SK-N-SH treated with all-trans-retinoic acid at 6 μM for 48 hours (cell line): ENCODE measurements at regions not wholly inside any gene's neighbourhood (a gene's known extent, or its start where the extent isn't known, plus 50 kb on each side); places are given as distances from the start of the nearest gene placed in this dataset.

ENCODE experiments used
- ATAC-seq: fragments of 200-7000 bp; cut with Tn5 transposase; 3 replicates; pipeline ENCODE4 v1.9.1; 2020; ENCODE audit warnings: mild to moderate bottlenecking, moderate library complexity
- ARNTL ChIP-seq: fragments of 450-650 bp; formaldehyde crosslinking; IDR thresholded peaks from 2 replicates; pipeline ENCODE4 v1.5.0; 2020; ENCODE audit warnings: low read depth, mild to moderate bottlenecking, moderate library complexity, borderline replicate concordance
- BACH2 ChIP-seq: fragments of 250-450 bp; sonication (Bioruptor Pico); IDR thresholded peaks from 2 replicates; pipeline ENCODE4 v1.9.0; 2021; ENCODE audit warnings: mild to moderate bottlenecking, borderline replicate concordance
- GLIS3 ChIP-seq: fragments of 250-450 bp; sonication (Bioruptor Pico); IDR thresholded peaks from 2 replicates; pipeline ENCODE4 v1.5.0; 2020; ENCODE audit warnings: mild to moderate bottlenecking, moderate library complexity
- ISL1 ChIP-seq: fragments of 250-450 bp; sonication (Bioruptor Pico); IDR thresholded peaks from 2 replicates; pipeline ENCODE4 v2.1.2; 2022; ENCODE audit warnings: mild to moderate bottlenecking, moderate library complexity
- OSR1 ChIP-seq: fragments of 250-450 bp; sonication (Bioruptor Pico); IDR thresholded peaks from 2 replicates; pipeline ENCODE4 v1.8.0; 2022; ENCODE audit warnings: moderate library complexity, mild to moderate bottlenecking, inconsistent platforms
- PPARA ChIP-seq: fragments of 250-450 bp; sonication (Bioruptor Pico); IDR thresholded peaks from 2 replicates; pipeline ENCODE4 v1.5.0; 2020; ENCODE audit warnings: mild to moderate bottlenecking, borderline replicate concordance
- RARB ChIP-seq: fragments of 250-450 bp; sonication (Bioruptor Pico); IDR thresholded peaks from 2 replicates; pipeline ENCODE4 v1.8.0; 2021; ENCODE audit warnings: mild to moderate bottlenecking, moderate library complexity
- TOX ChIP-seq: fragments of 250-450 bp; sonication (Bioruptor Pico); IDR thresholded peaks from 2 replicates; pipeline ENCODE4 v1.8.0; 2021; ENCODE audit warnings: mild to moderate bottlenecking, moderate library complexity, borderline replicate concordance
- ZFP3 ChIP-seq: fragments of 250-450 bp; sonication (Bioruptor Pico); IDR thresholded peaks from 2 replicates; pipeline ENCODE4 v1.5.0; 2020; ENCODE audit warnings: mild to moderate bottlenecking, moderate library complexity
- ZNF565 ChIP-seq: fragments of 450-650 bp; formaldehyde crosslinking; conservative IDR thresholded peaks from 2 replicates; pipeline ENCODE4 v1.5.0; 2020; ENCODE audit warnings: low read depth, mild to moderate bottlenecking, moderate library complexity
- ZNF70 ChIP-seq: fragments of 450-650 bp; formaldehyde crosslinking; IDR thresholded peaks from 2 replicates; pipeline ENCODE4 v1.5.0; 2020; ENCODE audit warnings: mild to moderate bottlenecking, moderate library complexity
- ZNF8 ChIP-seq: fragments of 450-650 bp; formaldehyde crosslinking; IDR thresholded peaks from 2 replicates; pipeline ENCODE4 v1.5.0; 2020; ENCODE audit warnings: mild to moderate bottlenecking, moderate library complexity
- TF ChIP-seq, protein P1 (sequence below): fragments of 250-450 bp; sonication (Bioruptor Pico); IDR thresholded peaks from 2 replicates; pipeline ENCODE4 v1.5.1; 2021; ENCODE audit warnings: mild to moderate bottlenecking, moderate library complexity
- TF ChIP-seq, protein P2 (sequence below): fragments of 250-450 bp; sonication (Bioruptor Pico); IDR thresholded peaks from 2 replicates; pipeline ENCODE4 v1.8.0; 2021; ENCODE audit warnings: low read depth, mild to moderate bottlenecking, moderate library complexity, borderline replicate concordance
- TF ChIP-seq, protein P3 (sequence below): fragments of 250-450 bp; sonication (Bioruptor Pico); IDR thresholded peaks from 2 replicates; pipeline ENCODE4 v1.5.0; 2020; ENCODE audit warnings: mild to moderate bottlenecking, moderate library complexity
- TF ChIP-seq, protein P4 (sequence below): fragments of 250-450 bp; sonication (Bioruptor Pico); IDR thresholded peaks from 2 replicates; pipeline ENCODE4 v1.5.1; 2020; ENCODE audit warnings: low read depth, mild to moderate bottlenecking, moderate library complexity

DNA sequence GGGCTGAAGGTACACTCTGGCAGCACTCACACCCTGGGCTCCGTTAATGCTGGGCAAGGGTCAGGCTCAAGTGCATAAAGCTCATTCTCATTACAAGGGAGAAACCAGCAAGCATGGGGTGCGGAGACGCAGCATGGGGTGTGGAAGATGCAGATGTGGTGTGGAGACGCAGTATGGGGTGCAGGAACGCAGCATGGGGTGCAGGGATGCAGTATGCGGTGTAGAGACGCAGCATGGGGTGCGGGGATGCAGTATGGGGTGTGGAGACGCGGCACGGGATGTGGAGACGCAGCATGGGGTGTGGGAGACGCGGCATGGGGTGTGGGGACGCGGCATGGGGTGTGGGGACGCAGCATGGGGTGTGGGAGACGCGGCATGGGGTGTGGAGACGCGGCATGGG, 390.7 kb downstream of the NPHP4 start:
- TF ChIP-seq RARB = no peak
- TF ChIP-seq ISL1 = no peak
- TF ChIP-seq, protein P1, sequence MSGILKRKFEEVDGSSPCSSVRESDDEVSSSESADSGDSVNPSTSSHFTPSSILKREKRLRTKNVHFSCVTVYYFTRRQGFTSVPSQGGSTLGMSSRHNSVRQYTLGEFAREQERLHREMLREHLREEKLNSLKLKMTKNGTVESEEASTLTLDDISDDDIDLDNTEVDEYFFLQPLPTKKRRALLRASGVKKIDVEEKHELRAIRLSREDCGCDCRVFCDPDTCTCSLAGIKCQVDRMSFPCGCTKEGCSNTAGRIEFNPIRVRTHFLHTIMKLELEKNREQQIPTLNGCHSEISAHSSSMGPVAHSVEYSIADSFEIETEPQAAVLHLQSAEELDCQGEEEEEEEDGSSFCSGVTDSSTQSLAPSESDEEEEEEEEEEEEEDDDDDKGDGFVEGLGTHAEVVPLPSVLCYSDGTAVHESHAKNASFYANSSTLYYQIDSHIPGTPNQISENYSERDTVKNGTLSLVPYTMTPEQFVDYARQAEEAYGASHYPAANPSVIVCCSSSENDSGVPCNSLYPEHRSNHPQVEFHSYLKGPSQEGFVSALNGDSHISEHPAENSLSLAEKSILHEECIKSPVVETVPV (CRISPR knock-in tag) = no peak
- no peak for TF ChIP-seq ZNF70 (CRISPR knock-in tag)
- TF ChIP-seq TOX = no peak
- no peak for TF ChIP-seq ZFP3 (CRISPR knock-in tag)
- no peak for ATAC-seq

DNA sequence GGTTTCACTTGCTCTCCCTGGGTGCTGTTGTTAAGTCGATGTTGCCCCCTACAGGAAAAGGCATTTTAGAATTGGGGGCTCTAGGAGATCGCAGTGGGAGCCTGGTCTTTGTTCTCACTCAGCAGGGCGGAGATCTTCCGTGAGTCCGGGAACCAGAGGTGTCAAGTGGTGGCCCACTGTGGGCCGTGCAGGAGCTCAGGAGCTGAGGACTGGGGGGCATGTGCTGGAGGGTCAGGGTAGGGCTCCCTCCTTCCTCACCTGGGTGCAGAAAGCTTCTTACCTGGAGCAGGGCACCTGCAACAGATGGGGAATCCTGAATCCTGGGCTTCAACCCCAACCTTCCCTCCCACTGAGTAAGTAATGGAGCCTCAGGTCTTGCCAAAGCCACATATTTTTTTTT, 392.7 kb downstream of the NPHP4 start:
- TF ChIP-seq, protein P1 (CRISPR knock-in tag) = no peak
- TF ChIP-seq ARNTL (CRISPR knock-in tag) (no peak), RARB (no peak), PPARA (CRISPR knock-in tag) (no peak), ZNF8 (no peak), ZFP3 (CRISPR knock-in tag) (no peak), TOX (no peak)
- TF ChIP-seq, protein P2, sequence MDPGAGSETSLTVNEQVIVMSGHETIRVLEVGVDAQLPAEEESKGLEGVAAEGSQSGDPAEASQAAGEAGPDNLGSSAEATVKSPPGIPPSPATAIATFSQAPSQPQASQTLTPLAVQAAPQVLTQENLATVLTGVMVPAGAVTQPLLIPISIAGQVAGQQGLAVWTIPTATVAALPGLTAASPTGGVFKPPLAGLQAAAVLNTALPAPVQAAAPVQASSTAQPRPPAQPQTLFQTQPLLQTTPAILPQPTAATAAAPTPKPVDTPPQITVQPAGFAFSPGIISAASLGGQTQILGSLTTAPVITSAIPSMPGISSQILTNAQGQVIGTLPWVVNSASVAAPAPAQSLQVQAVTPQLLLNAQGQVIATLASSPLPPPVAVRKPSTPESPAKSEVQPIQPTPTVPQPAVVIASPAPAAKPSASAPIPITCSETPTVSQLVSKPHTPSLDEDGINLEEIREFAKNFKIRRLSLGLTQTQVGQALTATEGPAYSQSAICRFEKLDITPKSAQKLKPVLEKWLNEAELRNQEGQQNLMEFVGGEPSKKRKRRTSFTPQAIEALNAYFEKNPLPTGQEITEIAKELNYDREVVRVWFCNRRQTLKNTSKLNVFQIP (CRISPR knock-in tag) = no peak
- no peak for ATAC-seq

DNA sequence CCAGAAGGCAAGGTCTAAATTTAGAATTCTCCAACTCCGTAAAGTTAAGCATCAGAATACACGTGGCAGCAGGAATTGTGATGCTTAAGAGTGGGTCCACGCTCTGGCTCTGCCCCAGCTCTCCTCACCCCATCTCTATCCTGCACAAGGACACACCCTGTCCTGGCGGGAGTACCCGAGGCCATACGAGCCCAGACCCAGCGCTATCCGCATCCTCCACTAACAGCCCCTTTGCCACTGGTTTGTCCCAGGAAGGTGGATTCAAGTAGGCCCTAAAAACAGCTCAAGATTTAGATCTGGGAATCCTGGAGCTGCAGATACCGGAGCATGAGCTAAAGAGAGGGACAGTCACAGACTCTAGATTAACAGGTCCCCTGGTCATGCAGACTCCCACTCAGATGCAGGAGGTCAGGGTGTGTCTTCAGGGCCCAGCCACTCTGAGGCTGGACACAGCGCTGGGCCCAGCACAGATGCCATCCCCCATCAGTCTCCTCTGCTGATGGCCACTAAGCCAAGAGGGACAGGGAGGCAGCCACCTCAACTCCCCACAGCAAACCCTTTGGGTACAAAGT, 393.3 kb downstream of the NPHP4 start:
- ATAC-seq = no peak
- no peak for TF ChIP-seq ZNF70 (CRISPR knock-in tag)

DNA sequence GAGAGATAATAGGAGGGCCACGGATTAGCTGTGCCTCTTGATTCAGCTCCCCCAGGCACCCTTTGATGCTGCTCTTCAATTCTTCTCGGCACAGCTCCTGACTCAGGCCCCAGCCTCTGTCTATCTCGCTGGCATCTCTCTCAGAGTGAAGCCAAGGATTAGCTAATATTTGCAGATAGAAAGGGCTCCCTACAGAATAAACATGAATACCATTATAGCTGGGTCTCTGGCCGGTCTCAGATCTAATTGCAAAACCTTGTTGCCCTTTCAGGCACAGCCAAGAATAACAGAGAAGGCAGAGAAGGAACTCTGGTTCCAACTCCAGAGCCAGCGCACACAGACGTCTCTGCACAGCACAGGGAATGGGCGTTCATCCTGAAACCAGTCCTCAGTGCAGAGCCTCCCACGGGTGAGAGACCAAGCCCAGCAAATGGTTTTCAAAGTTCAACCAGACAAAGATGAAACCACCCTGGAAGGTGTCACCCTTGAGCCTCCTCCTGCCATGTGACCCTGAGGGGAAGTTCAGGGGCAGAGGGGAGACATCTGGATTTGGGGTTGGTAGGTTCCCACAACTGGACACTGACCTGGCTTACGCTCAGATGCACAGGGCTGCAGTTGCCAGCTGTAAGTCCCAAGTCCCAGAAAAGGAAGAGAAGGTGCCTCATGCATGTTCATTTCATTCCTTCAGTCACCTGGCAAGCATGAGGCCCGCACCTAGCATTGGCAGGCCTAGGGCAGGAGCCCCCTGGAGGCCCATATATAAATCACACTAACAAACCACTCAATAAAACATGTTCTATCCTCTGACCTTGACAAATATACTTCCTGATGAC, 394.0 kb downstream of the NPHP4 start:
- ATAC-seq = no peak
- TF ChIP-seq, protein P3, sequence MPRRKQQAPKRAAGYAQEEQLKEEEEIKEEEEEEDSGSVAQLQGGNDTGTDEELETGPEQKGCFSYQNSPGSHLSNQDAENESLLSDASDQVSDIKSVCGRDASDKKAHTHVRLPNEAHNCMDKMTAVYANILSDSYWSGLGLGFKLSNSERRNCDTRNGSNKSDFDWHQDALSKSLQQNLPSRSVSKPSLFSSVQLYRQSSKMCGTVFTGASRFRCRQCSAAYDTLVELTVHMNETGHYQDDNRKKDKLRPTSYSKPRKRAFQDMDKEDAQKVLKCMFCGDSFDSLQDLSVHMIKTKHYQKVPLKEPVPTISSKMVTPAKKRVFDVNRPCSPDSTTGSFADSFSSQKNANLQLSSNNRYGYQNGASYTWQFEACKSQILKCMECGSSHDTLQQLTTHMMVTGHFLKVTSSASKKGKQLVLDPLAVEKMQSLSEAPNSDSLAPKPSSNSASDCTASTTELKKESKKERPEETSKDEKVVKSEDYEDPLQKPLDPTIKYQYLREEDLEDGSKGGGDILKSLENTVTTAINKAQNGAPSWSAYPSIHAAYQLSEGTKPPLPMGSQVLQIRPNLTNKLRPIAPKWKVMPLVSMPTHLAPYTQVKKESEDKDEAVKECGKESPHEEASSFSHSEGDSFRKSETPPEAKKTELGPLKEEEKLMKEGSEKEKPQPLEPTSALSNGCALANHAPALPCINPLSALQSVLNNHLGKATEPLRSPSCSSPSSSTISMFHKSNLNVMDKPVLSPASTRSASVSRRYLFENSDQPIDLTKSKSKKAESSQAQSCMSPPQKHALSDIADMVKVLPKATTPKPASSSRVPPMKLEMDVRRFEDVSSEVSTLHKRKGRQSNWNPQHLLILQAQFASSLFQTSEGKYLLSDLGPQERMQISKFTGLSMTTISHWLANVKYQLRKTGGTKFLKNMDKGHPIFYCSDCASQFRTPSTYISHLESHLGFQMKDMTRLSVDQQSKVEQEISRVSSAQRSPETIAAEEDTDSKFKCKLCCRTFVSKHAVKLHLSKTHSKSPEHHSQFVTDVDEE (CRISPR knock-in tag) = no peak
- no peak for TF ChIP-seq BACH2
- no peak for TF ChIP-seq TOX
- TF ChIP-seq, protein P1 (CRISPR knock-in tag) = no peak
- TF ChIP-seq ZFP3 (CRISPR knock-in tag) = no peak
- TF ChIP-seq GLIS3 (CRISPR knock-in tag) = no peak
- TF ChIP-seq, protein P4, sequence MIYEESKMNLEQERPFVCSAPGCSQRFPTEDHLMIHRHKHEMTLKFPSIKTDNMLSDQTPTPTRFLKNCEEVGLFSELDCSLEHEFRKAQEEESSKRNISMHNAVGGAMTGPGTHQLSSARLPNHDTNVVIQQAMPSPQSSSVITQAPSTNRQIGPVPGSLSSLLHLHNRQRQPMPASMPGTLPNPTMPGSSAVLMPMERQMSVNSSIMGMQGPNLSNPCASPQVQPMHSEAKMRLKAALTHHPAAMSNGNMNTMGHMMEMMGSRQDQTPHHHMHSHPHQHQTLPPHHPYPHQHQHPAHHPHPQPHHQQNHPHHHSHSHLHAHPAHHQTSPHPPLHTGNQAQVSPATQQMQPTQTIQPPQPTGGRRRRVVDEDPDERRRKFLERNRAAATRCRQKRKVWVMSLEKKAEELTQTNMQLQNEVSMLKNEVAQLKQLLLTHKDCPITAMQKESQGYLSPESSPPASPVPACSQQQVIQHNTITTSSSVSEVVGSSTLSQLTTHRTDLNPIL (CRISPR knock-in tag) = no peak
- no peak for TF ChIP-seq OSR1 (CRISPR knock-in tag)
- TF ChIP-seq ZNF565 = no peak
- TF ChIP-seq, all 23 proteins: peak for 0
